HG02870 (cell line): ENCODE measurements at regions not wholly inside any gene's neighbourhood (a gene's known extent, or its start where the extent isn't known, plus 50 kb on each side); places are given as distances from the start of the nearest gene placed in this dataset.

Source experiments
- ATAC-seq: cut with Tn5 transposase; IDR thresholded peaks from one replicate; pipeline ENCODE4 v1.9.1; 2021; ENCODE audit warnings: mild to moderate bottlenecking, moderate library complexity; ENCODE audit not compliant: unreplicated experiment

DNA sequence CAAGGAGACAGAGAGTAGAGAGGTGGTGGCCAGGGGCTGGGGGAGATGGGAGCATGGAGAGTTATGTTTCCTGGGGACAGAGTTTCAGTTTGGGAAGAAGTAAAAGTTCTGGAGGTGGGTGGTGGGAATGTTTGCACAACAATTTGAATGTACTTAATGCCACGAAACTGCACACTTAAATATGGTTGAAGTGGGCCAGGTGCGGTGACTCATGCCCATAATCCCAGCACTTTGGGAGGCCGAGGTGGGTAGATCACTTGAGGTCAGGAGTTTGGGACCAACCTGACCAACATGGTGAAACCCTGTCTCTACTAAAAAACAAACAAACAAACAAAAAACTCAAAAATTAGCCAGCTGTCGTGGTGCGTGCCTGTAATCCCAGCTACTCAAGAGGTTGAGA lies 137.2 kb downstream of the PFKFB3 start:
- no peak for ATAC-seq

DNA sequence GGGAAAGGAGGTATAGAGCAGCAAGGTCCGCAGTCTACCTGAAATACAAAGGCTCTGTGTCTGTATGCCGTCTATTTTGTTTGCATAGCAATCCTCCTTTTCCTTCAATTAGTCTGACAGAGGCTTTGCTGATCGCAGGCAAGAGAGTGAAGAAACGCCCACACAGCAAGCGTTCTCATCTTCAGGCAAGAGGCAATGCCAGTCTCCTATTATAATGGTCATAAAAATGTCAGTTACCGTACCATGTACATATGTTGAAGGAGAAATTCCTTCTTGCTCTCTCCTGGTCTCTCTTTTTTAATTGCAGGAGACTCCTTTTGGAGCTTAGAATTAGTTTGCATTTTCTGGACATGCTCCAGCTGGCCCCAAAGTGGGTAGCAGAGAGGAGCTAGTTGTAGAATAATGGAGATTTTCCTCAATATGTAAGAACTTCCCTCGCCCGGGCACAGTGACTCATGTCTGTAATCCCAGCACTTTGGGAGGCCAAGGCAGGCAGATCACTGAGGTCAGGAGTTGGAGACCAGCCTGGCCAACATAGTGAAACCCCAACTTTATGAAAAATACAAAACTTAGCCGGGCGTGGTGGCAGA lies 139.5 kb downstream of the PFKFB3 start:
- ATAC-seq: no peak

DNA sequence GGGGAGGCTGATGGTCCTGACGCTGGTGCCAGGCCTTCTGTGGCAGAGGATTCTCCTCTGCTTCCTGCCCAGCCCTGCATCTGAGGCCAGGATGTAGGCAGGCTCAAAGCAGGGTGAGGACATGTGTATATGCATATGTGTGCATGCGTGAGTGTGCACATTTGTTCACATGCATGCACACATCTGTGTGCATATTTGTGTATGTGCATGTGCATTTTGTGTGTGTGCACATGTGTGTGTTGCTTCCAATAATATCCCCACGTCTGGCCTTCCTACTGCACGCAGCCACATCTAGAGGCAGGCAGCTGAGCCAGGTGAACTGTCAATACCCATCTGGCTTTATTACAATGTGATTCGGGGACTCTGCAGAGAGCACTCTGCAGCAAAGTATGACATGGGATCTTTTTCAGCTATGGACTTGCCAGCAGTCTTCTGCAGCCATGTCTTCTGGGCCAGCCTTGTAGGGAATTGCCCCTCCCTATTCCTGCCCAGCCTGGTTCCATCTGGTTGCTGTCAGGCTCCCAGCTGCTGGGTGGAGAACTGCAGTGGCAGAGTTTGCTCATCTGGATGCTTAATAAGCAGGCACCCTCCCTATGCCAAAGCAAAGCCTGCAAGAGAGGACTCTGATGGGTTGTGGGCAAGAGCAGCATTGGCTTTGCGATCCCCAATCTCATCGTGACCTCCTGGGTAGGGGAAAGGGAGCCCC lies 140.7 kb downstream of the PFKFB3 start:
- ATAC-seq: no peak

DNA sequence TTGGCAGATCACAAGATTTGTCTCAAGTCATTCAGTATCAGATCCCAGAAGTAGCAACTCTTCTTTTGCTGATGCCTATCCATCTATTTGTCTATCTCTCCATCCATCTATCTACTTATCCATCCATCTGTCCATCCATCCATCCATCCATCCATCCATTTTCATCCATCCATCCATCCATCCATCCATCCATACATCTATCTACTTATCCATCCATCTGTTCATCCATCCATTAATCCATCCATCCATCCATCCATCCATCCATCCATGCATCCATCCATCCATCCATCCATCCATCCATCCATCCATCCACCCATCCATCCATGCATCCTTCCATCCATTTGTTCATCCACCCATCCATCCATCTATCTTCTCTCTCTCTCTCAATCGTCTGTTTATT lies 142.7 kb downstream of the PFKFB3 start:
- no peak for ATAC-seq

DNA sequence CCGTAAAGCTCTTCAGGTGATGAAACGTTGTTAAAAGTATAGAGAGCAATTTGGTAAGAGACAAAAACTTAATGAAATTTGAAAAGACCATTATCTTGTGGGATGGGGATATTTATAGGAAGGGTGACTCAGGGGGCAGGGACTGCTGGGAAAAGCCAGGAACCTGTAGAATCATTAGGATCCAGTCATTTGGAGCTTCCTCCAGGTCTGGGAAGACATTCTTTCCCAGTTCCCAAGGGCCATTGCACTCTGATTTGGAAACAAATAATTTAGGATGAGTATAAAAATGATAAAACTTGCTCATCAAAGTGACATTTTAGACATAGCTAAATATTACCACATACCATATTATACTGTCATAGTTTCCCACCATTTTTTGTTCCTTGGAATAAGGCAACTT lies 143.9 kb downstream of the PFKFB3 start:
- no peak for ATAC-seq

DNA sequence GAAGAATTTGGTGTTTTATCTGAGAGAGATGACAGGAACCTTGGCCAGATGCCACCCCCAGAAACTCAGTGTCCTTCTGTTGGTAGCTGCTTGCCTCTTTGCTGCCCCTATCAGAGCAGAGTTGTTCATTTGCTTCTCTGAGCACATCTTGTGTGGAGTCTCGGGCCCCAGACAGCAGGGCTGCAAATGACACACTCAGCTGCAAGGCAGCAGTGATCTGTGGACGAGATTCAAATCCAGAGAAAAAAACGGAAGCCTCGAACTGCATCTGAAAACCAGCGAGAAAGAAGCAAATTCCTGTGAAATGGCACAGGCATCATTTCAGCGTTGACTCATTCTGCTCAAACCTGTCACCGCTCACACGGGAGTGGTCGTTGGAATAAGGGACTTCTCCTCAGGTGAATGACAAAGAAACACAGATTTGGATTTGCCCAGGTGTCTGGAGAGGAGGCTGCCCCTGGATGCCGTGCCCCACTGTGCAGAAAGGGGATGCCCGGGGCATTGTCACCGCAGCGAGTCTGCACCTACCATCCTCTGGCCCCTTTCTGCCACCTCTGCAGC lies 144.7 kb downstream of the PFKFB3 start:
- ATAC-seq: peak; percentile 30

DNA sequence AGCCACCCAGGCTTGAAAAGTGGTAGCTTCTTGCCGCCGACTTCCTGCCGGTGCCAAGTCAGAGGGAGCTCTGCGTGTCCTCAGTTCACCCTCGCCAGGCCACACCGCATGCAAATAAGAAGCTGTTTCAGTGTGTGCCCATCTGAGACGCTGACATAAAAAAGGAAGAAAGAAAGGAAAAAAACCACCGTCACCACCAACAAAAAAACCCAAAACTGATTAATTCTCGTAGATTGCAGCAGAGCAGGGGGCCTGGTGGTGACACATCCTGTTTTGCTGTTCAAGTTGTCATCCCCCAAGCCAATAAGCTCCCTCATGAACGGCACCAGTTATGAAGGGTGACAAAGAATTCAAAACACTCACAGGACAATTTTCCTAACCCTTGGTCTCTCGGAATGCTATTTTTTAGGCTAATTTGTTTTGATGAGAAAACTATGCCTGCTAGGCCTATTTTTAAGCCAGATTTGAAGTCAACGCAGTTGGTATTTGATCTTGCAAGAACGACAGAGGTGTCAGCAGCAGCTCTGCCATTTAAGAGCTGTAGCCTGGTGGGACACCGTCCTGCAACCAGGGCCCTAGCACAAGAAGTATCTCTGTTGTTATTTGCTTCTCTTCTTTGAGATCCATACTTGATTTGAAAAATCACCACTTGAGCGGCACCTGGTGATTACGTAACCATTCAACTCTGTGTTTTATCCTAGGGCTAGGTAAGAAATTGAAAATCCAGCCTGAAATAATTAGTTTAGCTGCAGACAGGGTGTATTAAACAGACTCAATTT lies 145.6 kb downstream of the PFKFB3 start:
- ATAC-seq: peak; percentile 74

DNA sequence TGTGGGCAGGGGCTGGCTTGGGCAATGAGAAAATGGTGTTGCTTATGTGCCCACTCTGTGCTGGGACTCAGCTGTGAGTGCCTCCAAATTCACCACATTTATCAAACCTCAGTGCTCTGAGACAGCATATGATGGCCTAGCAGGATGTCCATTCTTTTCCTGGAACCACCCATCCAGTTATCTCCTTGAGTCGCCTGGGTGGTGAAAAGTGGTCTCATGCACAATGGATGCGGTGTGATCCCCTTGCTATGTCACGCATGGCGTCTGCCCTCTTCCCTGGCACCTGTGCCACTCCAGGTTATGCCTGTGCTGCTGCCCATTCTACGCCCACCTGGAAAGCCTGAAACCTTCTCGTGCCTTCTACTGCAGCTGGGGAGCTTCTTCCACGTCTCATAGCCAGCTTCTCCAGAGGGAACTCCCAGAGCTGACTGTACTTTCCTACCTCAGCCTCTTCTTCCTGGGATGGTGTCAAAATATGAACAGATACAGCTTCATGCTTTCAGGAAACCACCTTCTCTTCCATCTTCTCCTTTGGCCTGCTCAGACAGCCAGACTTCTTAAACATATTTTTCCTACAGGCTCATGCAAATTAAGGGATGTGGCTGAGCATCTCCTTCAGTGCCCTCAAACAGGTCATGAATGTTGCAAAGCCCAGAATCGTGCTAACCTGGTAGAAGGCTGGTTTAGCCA lies 147.3 kb downstream of the PFKFB3 start:
- ATAC-seq: no peak

DNA sequence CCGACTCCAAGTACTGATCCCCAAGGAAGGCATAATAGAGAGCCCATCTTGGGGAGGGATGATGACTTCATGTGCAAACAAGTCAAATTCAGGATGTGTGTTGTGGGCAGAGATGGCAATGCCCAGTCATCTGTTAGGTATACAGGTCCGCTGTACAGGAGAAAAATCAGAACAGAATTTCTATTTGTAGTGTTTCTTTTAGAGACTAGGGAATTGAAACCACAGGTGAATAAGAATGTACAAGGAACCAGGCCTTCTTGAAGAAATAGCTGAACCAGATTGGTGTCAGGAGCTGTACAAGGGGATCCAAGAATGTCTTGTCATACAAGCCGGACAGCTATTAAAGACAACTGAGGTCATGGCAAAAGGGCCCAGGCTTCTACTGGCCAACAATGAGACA lies 147.9 kb downstream of the PFKFB3 start:
- no peak for ATAC-seq

DNA sequence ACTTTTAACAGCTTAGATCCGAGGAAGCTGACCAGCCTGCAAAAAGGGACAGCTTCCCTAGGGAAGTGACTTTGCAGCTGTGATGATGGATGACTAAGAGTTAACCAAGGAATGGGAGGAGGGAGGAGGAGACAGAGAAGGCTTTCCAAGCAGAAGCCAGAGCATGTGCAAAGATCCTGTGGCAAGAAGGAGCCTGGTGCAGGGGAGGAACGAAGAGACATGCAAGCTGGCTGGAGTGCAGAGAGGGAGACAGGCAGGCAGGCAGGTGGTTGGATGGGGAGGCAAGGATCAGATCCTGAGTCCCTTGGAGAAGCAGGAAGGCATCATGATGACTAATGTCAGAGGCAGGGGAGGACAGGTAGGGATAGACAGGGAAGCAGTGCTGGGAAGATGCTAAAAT lies 148.8 kb downstream of the PFKFB3 start:
- ATAC-seq: no peak

DNA sequence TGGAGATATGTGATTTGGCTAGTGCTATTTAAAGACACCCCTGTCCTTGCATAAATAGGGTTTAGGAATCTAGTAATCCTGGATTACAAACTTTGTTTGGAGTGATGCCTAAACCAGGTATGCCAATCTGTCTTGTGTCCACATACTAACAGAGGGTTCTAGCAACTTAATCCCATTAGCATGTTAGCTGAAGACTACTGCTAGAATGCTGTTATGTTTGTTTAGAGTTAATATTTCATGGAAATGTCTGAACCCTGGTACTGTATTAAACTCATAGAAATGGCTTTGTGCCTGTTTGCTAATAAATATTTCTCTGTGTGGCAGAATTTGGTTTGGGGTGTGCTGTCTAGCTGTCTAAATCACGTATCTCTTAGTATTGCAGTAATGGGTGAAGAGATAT lies 150.8 kb downstream of the PFKFB3 start:
- no peak for ATAC-seq

DNA sequence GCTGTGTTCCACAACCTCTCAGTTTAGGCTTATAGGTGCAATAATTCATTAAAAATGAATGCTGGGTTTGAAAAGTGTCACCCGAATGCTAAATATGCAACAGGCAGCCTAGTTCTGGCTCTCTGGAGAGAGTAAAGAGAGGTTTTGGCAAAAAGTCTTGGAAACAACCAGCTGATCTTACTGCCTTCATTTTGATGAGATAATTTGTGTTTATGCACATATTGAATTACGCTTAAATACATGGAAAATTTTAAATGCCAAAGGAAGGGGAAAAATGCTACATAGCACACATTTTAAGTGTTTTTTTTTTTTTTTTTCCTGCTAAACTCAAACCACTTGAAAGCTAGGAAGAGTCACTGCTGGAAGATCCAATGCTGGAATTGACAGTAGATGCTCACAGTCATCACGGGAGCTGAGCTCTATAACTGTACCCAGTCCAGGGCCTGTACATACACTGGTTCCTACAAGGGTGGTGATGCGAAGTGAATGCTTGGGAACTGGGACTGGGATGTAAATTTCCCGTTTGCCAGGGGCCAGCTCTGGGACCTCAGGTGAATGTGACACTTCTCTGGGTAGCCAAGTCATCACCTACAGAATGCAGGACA lies 151.5 kb downstream of the PFKFB3 start:
- ATAC-seq: no peak

DNA sequence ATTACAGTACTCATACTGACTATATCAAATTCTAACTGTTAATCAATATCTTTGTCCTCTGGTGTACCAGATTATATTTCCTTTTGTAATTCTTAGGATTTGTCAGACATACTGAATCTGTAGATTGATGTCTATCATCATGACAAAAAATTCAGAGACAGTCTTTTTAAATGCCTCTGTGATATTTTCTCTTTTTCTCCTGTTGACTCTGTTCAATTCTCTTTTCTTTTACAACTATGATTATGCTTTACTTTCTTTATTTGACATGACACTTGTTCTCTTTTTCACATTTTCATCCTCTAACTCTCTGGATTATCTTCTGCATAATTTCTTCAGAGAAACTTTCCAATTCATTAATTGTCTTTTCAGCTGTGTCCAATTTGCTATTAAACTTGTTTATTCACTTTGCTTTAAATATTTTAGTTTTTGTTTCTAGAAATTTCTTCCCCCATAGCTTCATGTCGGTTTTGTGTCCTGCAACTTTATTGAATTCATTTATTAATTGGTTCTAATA lies 153.6 kb downstream of the PFKFB3 start:
- ATAC-seq: no peak

DNA sequence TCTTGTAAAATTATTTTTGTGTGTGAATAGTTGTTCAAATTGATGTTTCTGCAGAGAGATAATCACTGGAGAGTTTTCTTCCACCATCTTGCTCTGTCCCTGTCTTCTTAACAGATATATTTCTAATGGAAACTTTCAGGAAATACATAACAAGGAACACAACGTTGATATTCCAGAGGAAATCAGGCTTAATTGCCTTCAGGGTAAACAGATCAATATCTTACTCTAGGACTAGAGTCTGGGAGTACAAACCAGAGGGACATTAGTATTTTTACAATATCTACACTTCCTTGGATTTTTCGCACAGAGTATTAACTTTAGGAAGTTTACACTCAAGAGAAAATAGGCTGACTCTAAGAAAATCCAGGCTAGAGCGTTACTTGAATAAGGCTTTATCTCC lies 159.1 kb downstream of the PFKFB3 start:
- ATAC-seq: no peak

DNA sequence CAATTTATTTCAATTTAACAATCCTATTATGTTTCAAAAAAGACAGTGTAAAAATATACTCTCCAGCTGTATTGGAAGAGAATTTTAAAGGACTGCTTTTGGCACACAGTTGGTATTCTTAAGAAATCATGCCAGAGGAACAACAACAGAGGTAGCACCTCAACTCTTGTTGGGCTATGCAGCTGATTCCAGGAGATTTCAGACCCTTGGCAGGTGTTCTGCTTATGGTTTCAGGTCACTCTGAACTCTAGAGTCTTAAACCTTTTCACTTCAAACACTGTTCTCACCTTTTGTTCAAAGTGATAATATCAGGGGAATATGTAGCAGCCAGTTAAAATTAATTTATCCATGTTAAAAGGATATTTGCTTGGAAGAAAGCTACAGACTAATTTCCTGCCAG lies 160.1 kb downstream of the PFKFB3 start:
- ATAC-seq: no peak

DNA sequence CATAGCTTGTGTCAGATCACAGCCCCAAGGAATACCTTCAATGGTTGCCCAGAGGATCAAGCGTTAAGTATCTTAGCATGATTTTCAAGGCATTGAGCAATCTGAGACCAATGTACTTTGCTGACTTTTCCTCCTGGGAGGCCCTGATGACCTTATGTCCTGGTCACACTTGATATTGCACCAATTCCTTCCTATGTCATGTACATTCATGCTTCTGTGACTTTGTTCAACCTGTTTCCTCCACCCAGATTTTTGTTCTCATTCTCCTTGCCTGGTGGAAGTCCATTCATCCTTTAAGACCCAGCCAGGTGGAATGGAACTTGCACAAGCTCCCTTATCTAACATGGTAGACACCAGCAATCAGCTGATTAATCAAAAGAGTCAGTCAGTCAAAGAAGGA lies 160.8 kb downstream of the PFKFB3 start:
- no peak for ATAC-seq

DNA sequence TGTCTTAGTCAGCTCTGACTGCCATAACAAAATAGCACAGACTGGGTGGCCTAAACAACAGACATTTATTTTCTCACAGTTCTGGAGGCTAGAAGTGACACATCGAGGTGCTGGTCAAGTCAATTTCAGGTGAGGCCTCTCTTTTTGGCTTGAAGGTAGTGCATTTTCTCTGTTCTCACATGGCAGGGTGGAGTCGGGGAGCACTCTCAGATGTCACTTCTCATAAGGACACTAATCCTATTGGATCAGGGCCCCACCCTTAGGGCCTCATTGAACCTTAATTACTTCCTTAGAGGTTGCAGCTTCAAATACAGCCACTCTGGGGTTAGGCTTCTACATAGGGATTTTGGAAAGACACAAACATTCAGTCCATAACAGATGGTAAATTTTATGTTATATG lies 161.6 kb downstream of the PFKFB3 start:
- ATAC-seq: no peak

DNA sequence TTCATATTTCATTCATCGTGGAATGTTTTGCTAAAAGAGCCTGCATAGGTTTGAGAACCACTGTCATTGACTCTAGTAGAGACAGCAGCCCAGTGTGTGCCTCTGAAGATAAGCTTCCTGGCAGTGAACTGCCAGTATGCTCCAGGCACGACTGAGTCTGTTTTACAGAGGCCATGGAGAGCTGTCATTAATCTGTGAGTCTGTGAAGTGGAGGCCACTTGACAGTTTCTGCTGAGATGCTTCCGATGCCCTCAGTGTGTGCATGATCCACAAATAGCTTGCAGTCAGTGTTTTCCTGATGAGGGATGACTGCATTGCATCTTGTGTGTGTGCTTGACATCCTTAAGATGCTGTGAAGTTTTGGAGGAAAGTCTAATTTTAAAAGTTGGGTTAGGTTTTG lies 162.2 kb downstream of the PFKFB3 start:
- no peak for ATAC-seq

DNA sequence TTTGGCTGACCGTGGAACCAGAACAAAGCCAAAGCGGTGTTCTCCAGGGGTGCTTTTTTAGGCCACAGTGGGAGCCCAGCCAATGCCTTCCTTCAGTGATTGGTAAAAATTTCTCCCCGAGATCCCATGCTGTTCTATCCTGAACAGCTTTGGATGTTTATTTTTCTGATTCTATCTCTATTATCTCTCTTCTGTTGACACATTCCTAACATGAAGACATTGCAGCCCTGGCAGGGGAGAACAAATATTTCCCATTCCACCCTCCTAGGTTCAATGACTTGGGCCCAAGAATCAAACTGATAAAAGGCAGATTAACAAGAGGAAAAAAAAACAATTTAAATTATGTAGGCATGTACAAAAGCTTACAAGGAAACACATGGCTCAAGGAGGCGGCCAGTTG lies 162.7 kb downstream of the PFKFB3 start:
- no peak for ATAC-seq
